SK-N-SH (cell line): ENCODE measurements at regions not wholly inside any gene's neighbourhood (a gene's known extent, or its start where the extent isn't known, plus 50 kb on each side); places are given as distances from the start of the nearest gene placed in this dataset.

Experiments used
- CTCF ChIA-PET: fragments of 300-600, 350-600 bp; formaldehyde crosslinking; extraction: SDS; loops from one replicate; lab custom pipeline; 2021; lab: Yijun Ruan, JAX
- POLR2A ChIA-PET: fragments of 350-600 bp; sonication (Branson Sonifier 250); formaldehyde crosslinking; extraction: SDS; loops from one replicate; lab custom pipeline; 2020; ENCODE audit warnings: antibody characterized with exemption, inconsistent platforms; lab: Yijun Ruan, JAX
- DNase-seq: peaks from one replicate; pipeline ENCODE4 v3.0.0; 2012
- H2AFZ ChIP-seq: fragments of 200-600 bp; sonication (generic); 2 replicates; pipeline ENCODE4 v1.8.1; 2016; ENCODE audit warnings: antibody characterized with exemption, mild to moderate bottlenecking, low read depth
- H3F3A ChIP-seq: fragments of 200-600 bp; sonication (generic); replicated peaks from 2 replicates; pipeline ENCODE3; 2016; ENCODE audit warnings: antibody characterized with exemption, mild to moderate bottlenecking; ENCODE audit not compliant: insufficient read depth
- H3K27ac ChIP-seq, 2 experiments: fragments of 200-500 bp in 1 of 2; fragments of 200-600 bp in 1 of 2; sonication (Bioruptor generic) in 1 of 2; sonication (generic), shearing (Covaris generic) in 1 of 2; 2 replicates each; pipeline versions ENCODE4 v1.5.1 to v1.6.1; 2014 to 2016; ENCODE audit warnings: low read depth in 2 of 2, inconsistent platforms in 1 of 2, low read length in 1 of 2, mild to moderate bottlenecking in 1 of 2, mixed read lengths in 1 of 2
- H3K27me3 ChIP-seq: fragments of 200-600 bp; sonication (generic), shearing (Covaris generic); 2 replicates; pipeline ENCODE4 v1.6.1; 2016; ENCODE audit warnings: mixed run types; ENCODE audit not compliant: insufficient read depth
- H3K36me3 ChIP-seq, 2 experiments: fragments of 200-500 bp in 1 of 2; fragments of 200-600 bp in 1 of 2; sonication (Bioruptor generic) in 1 of 2; sonication (generic) in 1 of 2; replicated peaks in 1 of 2; 2 replicates each; pipeline versions ENCODE3 to v1.5.1; 2014 to 2016; ENCODE audit warnings: low read length in 1 of 2, mild to moderate bottlenecking in 1 of 2; ENCODE audit not compliant: insufficient read depth in 2 of 2, control insufficient read depth in 1 of 2
- H3K4me1 ChIP-seq, 2 experiments: fragments of 200-500 bp in 1 of 2; fragments of 200-600 bp in 1 of 2; sonication (Bioruptor generic) in 1 of 2; sonication (generic), shearing (Covaris generic) in 1 of 2; 2 replicates each; pipeline versions ENCODE4 v1.5.1 to v1.6.1; 2014 to 2016; ENCODE audit warnings: low read depth in 1 of 2, low read length in 1 of 2, mixed run types in 1 of 2; ENCODE audit not compliant: insufficient read depth in 2 of 2, control insufficient read depth in 1 of 2
- H3K4me2 ChIP-seq: fragments of 200-600 bp; sonication (generic), shearing (Covaris generic); 2 replicates; pipeline ENCODE4 v1.6.1; 2017; ENCODE audit warnings: mixed run types
- H3K4me3 ChIP-seq, 2 experiments: fragments of 200-500 bp in 1 of 2; fragments of 200-600 bp in 1 of 2; sonication (Bioruptor generic) in 1 of 2; sonication (generic), shearing (Covaris generic) in 1 of 2; 2 replicates each; pipeline versions ENCODE4 v1.5.1 to v1.8.1; 2014 to 2016; ENCODE audit warnings: low read depth in 2 of 2, inconsistent platforms in 1 of 2, low read length in 1 of 2, mild to moderate bottlenecking in 1 of 2, mixed read lengths in 1 of 2, moderate library complexity in 1 of 2
- H3K79me2 ChIP-seq: fragments of 200-600 bp; sonication (generic); 2 replicates; pipeline ENCODE4 v1.8.1; 2017; ENCODE audit warnings: mild to moderate bottlenecking; ENCODE audit not compliant: insufficient read depth
- H3K9ac ChIP-seq: fragments of 200-600 bp; sonication (generic); 2 replicates; pipeline ENCODE4 v1.6.1; 2017; ENCODE audit warnings: mixed run types
- H3K9me2 ChIP-seq: fragments of 200-600 bp; sonication (generic); 2 replicates; pipeline ENCODE4 v1.6.1; 2017; ENCODE audit warnings: mixed run types
- H3K9me3 ChIP-seq: fragments of 200-600 bp; sonication (generic); 2 replicates; pipeline ENCODE4 v1.6.1; 2017; ENCODE audit warnings: mixed run types, mild to moderate bottlenecking, moderate library complexity
- H4K20me1 ChIP-seq: fragments of 200-600 bp; sonication (generic); 2 replicates; pipeline ENCODE4 v1.6.1; 2017; ENCODE audit warnings: mild to moderate bottlenecking, mixed run types; ENCODE audit not compliant: insufficient read depth
- GABPA ChIP-seq: IDR thresholded peaks from 2 replicates; pipeline ENCODE4 v1.4.0; 2012; ENCODE audit warnings: low read depth, mild to moderate bottlenecking
- MEF2A ChIP-seq: IDR thresholded peaks from 2 replicates; pipeline ENCODE4 v1.4.0; 2012; ENCODE audit warnings: low read depth, borderline replicate concordance
- NFIC ChIP-seq: IDR thresholded peaks from 2 replicates; pipeline ENCODE4 v1.4.0; 2012; ENCODE audit warnings: borderline replicate concordance
- NRF1 ChIP-seq: IDR thresholded peaks from 2 replicates; pipeline ENCODE4 v1.6.1; 2012; ENCODE audit warnings: low read depth, mild to moderate bottlenecking, low read length
- POLR2AphosphoS5 ChIP-seq: IDR thresholded peaks from 2 replicates; pipeline ENCODE4 v1.6.1; 2012; ENCODE audit warnings: low read depth, low read length
- SIN3A ChIP-seq: IDR thresholded peaks from 2 replicates; pipeline ENCODE4 v1.6.1; 2012; ENCODE audit warnings: low read depth, mild to moderate bottlenecking, low read length, moderate library complexity, borderline replicate concordance
- YY1 ChIP-seq: IDR thresholded peaks from 2 replicates; pipeline ENCODE4 v1.4.0; 2012; ENCODE audit warnings: low read depth, mild to moderate bottlenecking
- WGBS: methylation state at CpG from one replicate; pipeline ENCODE4 v1.1.6; 2017; ENCODE audit warnings: low lambda C conversion rate; 5-methylcytosine and 5-hydroxymethylcytosine counted together
- TF ChIP-seq, protein P1 (sequence below): fragments of 150-350 bp; IDR thresholded peaks from 2 replicates; pipeline ENCODE4 v1.6.1; 2017; ENCODE audit warnings: antibody characterized with exemption, low read length, low read depth, borderline replicate concordance
- TF ChIP-seq, protein P2 (sequence below): IDR thresholded peaks from 2 replicates; pipeline ENCODE4; 2012
- TF ChIP-seq, protein P3 (sequence below): IDR thresholded peaks from 2 replicates; pipeline ENCODE4 v1.4.0; 2012; ENCODE audit warnings: low read depth
- TF ChIP-seq, protein P4 (sequence below): IDR thresholded peaks from 2 replicates; pipeline ENCODE4 v1.4.0; 2012; ENCODE audit warnings: low read depth, borderline replicate concordance
- TF ChIP-seq, protein P5 (sequence below): fragments of 150-350 bp; IDR thresholded peaks from 2 replicates; pipeline ENCODE4 v1.6.1; 2016; ENCODE audit warnings: mild to moderate bottlenecking, low read depth, low read length
- TF ChIP-seq, protein P6 (sequence below): IDR thresholded peaks from 2 replicates; pipeline ENCODE4 v1.6.1; 2012; ENCODE audit warnings: mild to moderate bottlenecking, low read depth, low read length, moderate library complexity
- TF ChIP-seq, protein P7 (sequence below): fragments of 200-600 bp; sonication (generic); IDR thresholded peaks from 2 replicates; pipeline ENCODE4 v1.6.1; 2017; ENCODE audit warnings: antibody characterized with exemption, mild to moderate bottlenecking, moderate library complexity

DNA sequence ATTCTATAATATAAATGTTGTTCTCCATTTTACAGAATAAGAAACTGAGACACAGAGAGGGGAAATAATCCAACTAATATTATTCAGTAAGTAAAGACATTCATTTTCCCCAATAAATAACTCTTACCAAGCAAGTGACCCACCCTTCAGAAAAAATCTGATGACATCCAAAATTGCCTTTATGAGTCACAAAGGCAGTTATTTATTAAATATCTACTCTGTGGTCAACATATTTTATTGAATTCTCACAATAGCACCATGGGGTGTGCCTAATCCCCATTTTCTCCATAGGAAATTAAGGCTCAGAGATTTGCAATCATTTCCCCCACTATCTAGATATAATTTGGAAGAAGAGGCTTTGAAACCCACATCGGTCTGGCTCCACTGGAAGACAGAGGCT, 161.5 kb upstream of the ISX start:
- WGBS = 0% methylated on average over 1 of the region's 1 CpG
- H3K4me3 ChIP-seq = no peak overlapping the region
- H3K9me2 ChIP-seq = no peaks in the 10 kb centered on the region
- no peaks in the 10 kb centered on the region for H4K20me1 ChIP-seq
- no peaks in the 10 kb centered on the region for H3K79me2 ChIP-seq
- H3K27ac ChIP-seq = no peak overlapping the region
- no peak overlapping the region for H2AFZ ChIP-seq
- no peaks in the 10 kb centered on the region for H3K4me1 ChIP-seq
- no peaks in the 10 kb centered on the region for H3K9me3 ChIP-seq
- TF ChIP-seq NRF1 (no peak), GABPA (no peak)
- TF ChIP-seq, protein P1, sequence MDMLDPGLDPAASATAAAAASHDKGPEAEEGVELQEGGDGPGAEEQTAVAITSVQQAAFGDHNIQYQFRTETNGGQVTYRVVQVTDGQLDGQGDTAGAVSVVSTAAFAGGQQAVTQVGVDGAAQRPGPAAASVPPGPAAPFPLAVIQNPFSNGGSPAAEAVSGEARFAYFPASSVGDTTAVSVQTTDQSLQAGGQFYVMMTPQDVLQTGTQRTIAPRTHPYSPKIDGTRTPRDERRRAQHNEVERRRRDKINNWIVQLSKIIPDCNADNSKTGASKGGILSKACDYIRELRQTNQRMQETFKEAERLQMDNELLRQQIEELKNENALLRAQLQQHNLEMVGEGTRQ = no peak
- TF ChIP-seq, all 33 proteins: peak for 0
- ChIA-PET POLR2A (no interaction called here), CTCF (no interaction called here)
- H3K27me3 ChIP-seq = no peaks in the 10 kb centered on the region
- no peak for DNase-seq
- H3K4me2 ChIP-seq = no peak overlapping the region
- H3K9ac ChIP-seq = no peak overlapping the region
- H3F3A ChIP-seq = no peaks in the 10 kb centered on the region
- H3K36me3 ChIP-seq = no peaks in the 10 kb centered on the region

DNA sequence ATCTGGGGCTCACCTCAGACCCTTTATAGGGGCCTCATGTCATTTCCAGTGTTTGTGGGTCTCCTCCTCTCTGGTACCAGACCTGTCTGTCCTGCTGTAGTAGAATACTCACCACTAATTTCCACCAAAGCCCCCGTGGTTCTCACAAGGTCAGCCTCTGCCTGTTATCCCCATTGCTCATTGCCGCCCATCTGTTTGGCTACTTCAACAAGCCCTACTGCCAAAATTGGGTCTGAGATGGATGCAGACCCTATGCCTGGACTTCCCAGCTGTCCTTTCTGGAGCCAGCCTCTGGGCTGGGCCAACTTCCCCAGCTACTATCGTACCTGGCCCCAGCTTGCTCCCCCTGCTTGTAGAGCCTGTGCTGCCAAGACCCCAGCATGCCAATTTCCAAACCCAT, 152.1 kb upstream of the ISX start:
- no peaks in the 10 kb centered on the region for H3K9me2 ChIP-seq
- H3K27me3 ChIP-seq = no peaks in the 10 kb centered on the region
- CTCF ChIA-PET = no interaction called here
- H3K27ac ChIP-seq = no peak overlapping the region
- POLR2A ChIA-PET = no interaction called here
- H3K36me3 ChIP-seq = no peaks in the 10 kb centered on the region
- H3F3A ChIP-seq = no peaks in the 10 kb centered on the region
- H3K4me1 ChIP-seq = no peaks in the 10 kb centered on the region
- H3K9ac ChIP-seq = no peak overlapping the region
- WGBS = 0% methylated on average over 3 of the region's 3 CpGs
- H3K9me3 ChIP-seq = no peaks in the 10 kb centered on the region
- H2AFZ ChIP-seq = no peak overlapping the region
- DNase-seq = no peak
- no peaks in the 10 kb centered on the region for H4K20me1 ChIP-seq
- no peak overlapping the region for H3K4me2 ChIP-seq
- no peaks in the 10 kb centered on the region for H3K79me2 ChIP-seq
- no peak overlapping the region for H3K4me3 ChIP-seq
- TF ChIP-seq, protein P2, sequence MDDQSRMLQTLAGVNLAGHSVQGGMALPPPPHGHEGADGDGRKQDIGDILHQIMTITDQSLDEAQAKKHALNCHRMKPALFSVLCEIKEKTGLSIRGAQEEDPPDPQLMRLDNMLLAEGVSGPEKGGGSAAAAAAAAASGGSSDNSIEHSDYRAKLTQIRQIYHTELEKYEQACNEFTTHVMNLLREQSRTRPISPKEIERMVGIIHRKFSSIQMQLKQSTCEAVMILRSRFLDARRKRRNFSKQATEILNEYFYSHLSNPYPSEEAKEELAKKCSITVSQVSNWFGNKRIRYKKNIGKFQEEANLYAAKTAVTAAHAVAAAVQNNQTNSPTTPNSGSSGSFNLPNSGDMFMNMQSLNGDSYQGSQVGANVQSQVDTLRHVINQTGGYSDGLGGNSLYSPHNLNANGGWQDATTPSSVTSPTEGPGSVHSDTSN = no peak
- TF ChIP-seq, protein P3, sequence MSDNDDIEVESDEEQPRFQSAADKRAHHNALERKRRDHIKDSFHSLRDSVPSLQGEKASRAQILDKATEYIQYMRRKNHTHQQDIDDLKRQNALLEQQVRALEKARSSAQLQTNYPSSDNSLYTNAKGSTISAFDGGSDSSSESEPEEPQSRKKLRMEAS = no peak
- TF ChIP-seq, protein P4, sequence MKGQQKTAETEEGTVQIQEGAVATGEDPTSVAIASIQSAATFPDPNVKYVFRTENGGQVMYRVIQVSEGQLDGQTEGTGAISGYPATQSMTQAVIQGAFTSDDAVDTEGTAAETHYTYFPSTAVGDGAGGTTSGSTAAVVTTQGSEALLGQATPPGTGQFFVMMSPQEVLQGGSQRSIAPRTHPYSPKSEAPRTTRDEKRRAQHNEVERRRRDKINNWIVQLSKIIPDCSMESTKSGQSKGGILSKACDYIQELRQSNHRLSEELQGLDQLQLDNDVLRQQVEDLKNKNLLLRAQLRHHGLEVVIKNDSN = no peak
- TF ChIP-seq MEF2A = no peak
- TF ChIP-seq GABPA = no peak
- TF ChIP-seq, protein P5, sequence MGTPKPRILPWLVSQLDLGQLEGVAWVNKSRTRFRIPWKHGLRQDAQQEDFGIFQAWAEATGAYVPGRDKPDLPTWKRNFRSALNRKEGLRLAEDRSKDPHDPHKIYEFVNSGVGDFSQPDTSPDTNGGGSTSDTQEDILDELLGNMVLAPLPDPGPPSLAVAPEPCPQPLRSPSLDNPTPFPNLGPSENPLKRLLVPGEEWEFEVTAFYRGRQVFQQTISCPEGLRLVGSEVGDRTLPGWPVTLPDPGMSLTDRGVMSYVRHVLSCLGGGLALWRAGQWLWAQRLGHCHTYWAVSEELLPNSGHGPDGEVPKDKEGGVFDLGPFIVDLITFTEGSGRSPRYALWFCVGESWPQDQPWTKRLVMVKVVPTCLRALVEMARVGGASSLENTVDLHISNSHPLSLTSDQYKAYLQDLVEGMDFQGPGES = no peak
- TF ChIP-seq, protein P1 = no peak
- TF ChIP-seq YY1 = no peak
- no peak for TF ChIP-seq SIN3A
- no peak for TF ChIP-seq NFIC
- TF ChIP-seq, protein P6, sequence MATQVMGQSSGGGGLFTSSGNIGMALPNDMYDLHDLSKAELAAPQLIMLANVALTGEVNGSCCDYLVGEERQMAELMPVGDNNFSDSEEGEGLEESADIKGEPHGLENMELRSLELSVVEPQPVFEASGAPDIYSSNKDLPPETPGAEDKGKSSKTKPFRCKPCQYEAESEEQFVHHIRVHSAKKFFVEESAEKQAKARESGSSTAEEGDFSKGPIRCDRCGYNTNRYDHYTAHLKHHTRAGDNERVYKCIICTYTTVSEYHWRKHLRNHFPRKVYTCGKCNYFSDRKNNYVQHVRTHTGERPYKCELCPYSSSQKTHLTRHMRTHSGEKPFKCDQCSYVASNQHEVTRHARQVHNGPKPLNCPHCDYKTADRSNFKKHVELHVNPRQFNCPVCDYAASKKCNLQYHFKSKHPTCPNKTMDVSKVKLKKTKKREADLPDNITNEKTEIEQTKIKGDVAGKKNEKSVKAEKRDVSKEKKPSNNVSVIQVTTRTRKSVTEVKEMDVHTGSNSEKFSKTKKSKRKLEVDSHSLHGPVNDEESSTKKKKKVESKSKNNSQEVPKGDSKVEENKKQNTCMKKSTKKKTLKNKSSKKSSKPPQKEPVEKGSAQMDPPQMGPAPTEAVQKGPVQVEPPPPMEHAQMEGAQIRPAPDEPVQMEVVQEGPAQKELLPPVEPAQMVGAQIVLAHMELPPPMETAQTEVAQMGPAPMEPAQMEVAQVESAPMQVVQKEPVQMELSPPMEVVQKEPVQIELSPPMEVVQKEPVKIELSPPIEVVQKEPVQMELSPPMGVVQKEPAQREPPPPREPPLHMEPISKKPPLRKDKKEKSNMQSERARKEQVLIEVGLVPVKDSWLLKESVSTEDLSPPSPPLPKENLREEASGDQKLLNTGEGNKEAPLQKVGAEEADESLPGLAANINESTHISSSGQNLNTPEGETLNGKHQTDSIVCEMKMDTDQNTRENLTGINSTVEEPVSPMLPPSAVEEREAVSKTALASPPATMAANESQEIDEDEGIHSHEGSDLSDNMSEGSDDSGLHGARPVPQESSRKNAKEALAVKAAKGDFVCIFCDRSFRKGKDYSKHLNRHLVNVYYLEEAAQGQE = no peak
- TF ChIP-seq, protein P7, sequence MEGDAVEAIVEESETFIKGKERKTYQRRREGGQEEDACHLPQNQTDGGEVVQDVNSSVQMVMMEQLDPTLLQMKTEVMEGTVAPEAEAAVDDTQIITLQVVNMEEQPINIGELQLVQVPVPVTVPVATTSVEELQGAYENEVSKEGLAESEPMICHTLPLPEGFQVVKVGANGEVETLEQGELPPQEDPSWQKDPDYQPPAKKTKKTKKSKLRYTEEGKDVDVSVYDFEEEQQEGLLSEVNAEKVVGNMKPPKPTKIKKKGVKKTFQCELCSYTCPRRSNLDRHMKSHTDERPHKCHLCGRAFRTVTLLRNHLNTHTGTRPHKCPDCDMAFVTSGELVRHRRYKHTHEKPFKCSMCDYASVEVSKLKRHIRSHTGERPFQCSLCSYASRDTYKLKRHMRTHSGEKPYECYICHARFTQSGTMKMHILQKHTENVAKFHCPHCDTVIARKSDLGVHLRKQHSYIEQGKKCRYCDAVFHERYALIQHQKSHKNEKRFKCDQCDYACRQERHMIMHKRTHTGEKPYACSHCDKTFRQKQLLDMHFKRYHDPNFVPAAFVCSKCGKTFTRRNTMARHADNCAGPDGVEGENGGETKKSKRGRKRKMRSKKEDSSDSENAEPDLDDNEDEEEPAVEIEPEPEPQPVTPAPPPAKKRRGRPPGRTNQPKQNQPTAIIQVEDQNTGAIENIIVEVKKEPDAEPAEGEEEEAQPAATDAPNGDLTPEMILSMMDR = no peak
- no peak for TF ChIP-seq POLR2AphosphoS5
